IMR-90 (cell line): ENCODE measurements at regions not wholly inside any gene's neighbourhood (a gene's known extent, or its start where the extent isn't known, plus 50 kb on each side); places are given as distances from the start of the nearest gene placed in this dataset.
A peak's percentile ranks its signal among the peaks of the same experiment; 100 is the strongest.

Source experiments
- ATAC-seq: fragments of 200-7000 bp; cut with Tn5 transposase; 2 replicates; pipeline ENCODE4 v1.9.1; 2020; ENCODE audit warnings: low read depth, mild to moderate bottlenecking, moderate library complexity
- BruUV-seq: library from RNA; stranded (reverse); fragments of 400-500 nt; replicated peaks from 2 replicates; lab custom pipeline; 2021; lab: Mats Ljungman, UMichigan
- CTCF ChIA-PET: fragments of 300-600 bp; formaldehyde crosslinking; extraction: SDS; loops from one replicate; lab custom pipeline; 2021; ENCODE audit warnings: antibody characterized with exemption; lab: Yijun Ruan, JAX
- POLR2A ChIA-PET: fragments of 300-600 bp; sonication (Branson Sonifier 250); formaldehyde crosslinking; loops from one replicate; lab custom pipeline; 2022; ENCODE audit warnings: antibody characterized with exemption; ENCODE audit not compliant: unreplicated experiment; lab: Charles Lee
- DNase-seq: peaks from one replicate; pipeline ENCODE4 v3.0.0; 2013
- H2AFZ ChIP-seq: replicated peaks from 2 replicates; pipeline ENCODE3; 2013; ENCODE audit warnings: low read length, mild to moderate bottlenecking; ENCODE audit not compliant: poor library complexity
- H2AK5ac ChIP-seq: 2 replicates; pipeline ENCODE4 v1.6.1; 2013; ENCODE audit warnings: low read depth, low read length, inconsistent platforms
- H2AK9ac ChIP-seq: replicated peaks from 2 replicates; pipeline ENCODE3; 2013; ENCODE audit warnings: mild to moderate bottlenecking, low read depth, low read length, moderate library complexity; ENCODE audit not compliant: poor library complexity
- H2BK120ac ChIP-seq: 2 replicates; pipeline ENCODE4 v1.6.1; 2013; ENCODE audit warnings: low read depth, low read length, inconsistent platforms
- H2BK15ac ChIP-seq: 3 replicates; pipeline ENCODE4 v1.6.1; 2013; ENCODE audit warnings: low read depth, low read length, inconsistent platforms
- H2BK20ac ChIP-seq: 2 replicates; pipeline ENCODE4 v1.6.1; 2013; ENCODE audit warnings: low read depth, mild to moderate bottlenecking, inconsistent platforms, low read length, moderate library complexity
- H2BK5ac ChIP-seq: 2 replicates; pipeline ENCODE4 v1.6.1; 2013; ENCODE audit warnings: mild to moderate bottlenecking, low read depth, low read length, inconsistent platforms; ENCODE audit not compliant: poor library complexity, severe bottlenecking
- H3K14ac ChIP-seq: replicated peaks from 2 replicates; pipeline ENCODE4 v1.6.1; 2013; ENCODE audit warnings: low read depth, low read length, inconsistent platforms
- H3K18ac ChIP-seq: 2 replicates; pipeline ENCODE4 v1.6.1; 2013; ENCODE audit warnings: low read depth, low read length, control low read depth
- H3K23ac ChIP-seq: 2 replicates; pipeline ENCODE4 v1.6.1; 2013; ENCODE audit warnings: low read depth, low read length, inconsistent platforms
- H3K27ac ChIP-seq: 2 replicates; pipeline ENCODE4 v1.5.1; 2013; ENCODE audit warnings: mild to moderate bottlenecking, control low read depth, low read length; ENCODE audit not compliant: insufficient read depth
- H3K27me3 ChIP-seq: 2 replicates; pipeline ENCODE4 v1.6.1; 2013; ENCODE audit warnings: low read length; ENCODE audit not compliant: control insufficient read depth, insufficient read depth
- H3K36me3 ChIP-seq: 2 replicates; pipeline ENCODE4 v1.6.1; 2013; ENCODE audit warnings: low read length, mixed read lengths; ENCODE audit not compliant: control insufficient read depth, insufficient read depth
- H3K4ac ChIP-seq: 2 replicates; pipeline ENCODE4 v1.6.1; 2013; ENCODE audit warnings: low read depth, low read length, inconsistent platforms
- H3K4me1 ChIP-seq: 2 replicates; pipeline ENCODE4 v1.6.1; 2013; ENCODE audit warnings: low read length, mixed read lengths; ENCODE audit not compliant: control insufficient read depth, insufficient read depth
- H3K4me2 ChIP-seq: 2 replicates; pipeline ENCODE4 v1.6.1; 2013; ENCODE audit warnings: low read depth, mild to moderate bottlenecking, control low read depth, low read length, moderate library complexity
- H3K4me3 ChIP-seq: 2 replicates; pipeline ENCODE4 v1.5.1; 2013; ENCODE audit warnings: low read depth, mild to moderate bottlenecking, control low read depth, low read length, moderate library complexity; ENCODE audit not compliant: insufficient read depth
- H3K56ac ChIP-seq: 2 replicates; pipeline ENCODE4 v1.6.1; 2013; ENCODE audit warnings: low read length, inconsistent platforms; ENCODE audit not compliant: insufficient read depth; ENCODE audit errors: extremely low read depth
- H3K79me1 ChIP-seq, 2 experiments: 2 replicates each; pipeline ENCODE4 v1.6.1; 2013; ENCODE audit warnings: low read length in 2 of 2, inconsistent platforms in 1 of 2, low read depth in 1 of 2
- H3K9ac ChIP-seq: 2 replicates; pipeline ENCODE4 v1.6.1; 2013; ENCODE audit warnings: low read depth, low read length, control low read depth
- H3K9me1 ChIP-seq: 2 replicates; pipeline ENCODE4 v1.6.1; 2013; ENCODE audit warnings: low read length, inconsistent platforms; ENCODE audit not compliant: insufficient read depth
- H3K9me3 ChIP-seq: 2 replicates; pipeline ENCODE4 v1.6.1; 2013; ENCODE audit warnings: low read length; ENCODE audit not compliant: control insufficient read depth, insufficient read depth
- H4K20me1 ChIP-seq: 2 replicates; pipeline ENCODE4 v1.6.1; 2013; ENCODE audit warnings: low read length, inconsistent platforms; ENCODE audit not compliant: insufficient read depth
- H4K5ac ChIP-seq: 2 replicates; pipeline ENCODE4 v1.6.1; 2013; ENCODE audit warnings: mild to moderate bottlenecking, low read depth, low read length, control low read depth
- H4K8ac ChIP-seq, 2 experiments: 2 replicates each; pipeline ENCODE4 v1.6.1; 2013; ENCODE audit warnings: low read depth in 2 of 2, low read length in 2 of 2, control low read depth in 1 of 2, inconsistent platforms in 1 of 2
- H4K91ac ChIP-seq: 2 replicates; pipeline ENCODE4 v1.6.1; 2013; ENCODE audit warnings: low read depth, low read length, inconsistent platforms; ENCODE audit not compliant: insufficient read depth
- CEBPB ChIP-seq: IDR thresholded peaks from 2 replicates; pipeline ENCODE4 v1.6.1; 2012; ENCODE audit warnings: low read depth, low read length, improper control_type of control experiment
- MXI1 ChIP-seq: IDR thresholded peaks from 2 replicates; pipeline ENCODE4 v1.6.1; 2012; ENCODE audit warnings: low read depth, mild to moderate bottlenecking, low read length, moderate library complexity, borderline replicate concordance
- POLR2A ChIP-seq: IDR thresholded peaks from 2 replicates; pipeline ENCODE4 v1.6.1; 2012; ENCODE audit warnings: mild to moderate bottlenecking, low read depth, low read length
- RCOR1 ChIP-seq: IDR thresholded peaks from 2 replicates; pipeline ENCODE4 v1.6.1; 2012; ENCODE audit warnings: mild to moderate bottlenecking, low read length, improper control_type of control experiment; ENCODE audit not compliant: insufficient replicate concordance
- WGBS, 2 experiments: methylation state at CpG; one replicate each; pipeline versions ENCODE4 v1.1.5 to v1.1.7; 2013; ENCODE audit warnings: missing lambda C conversion rate in 2 of 2; ENCODE audit not compliant: insufficient read length in 1 of 2; ENCODE audit errors: extremely low coverage in 2 of 2; 5-methylcytosine and 5-hydroxymethylcytosine counted together
- dilution Hi-C: fragments of 300-500 bp; cut with HindIII; formaldehyde crosslinking; loops from one replicate; pipeline ENCODE4 v1.14.3; 2018; ENCODE audit warnings: low sequenced_read_pairs; ENCODE audit not compliant: unreplicated experiment
- in situ Hi-C: fragments of 300-500 bp; cut with MboI; formaldehyde crosslinking; loops from 3 replicates; pipeline ENCODE4 v1.14.3; 2019; ENCODE audit warnings: low sequenced_read_pairs, inconsistent platforms, mixed read lengths
- intact Hi-C: fragments of 100-400 bp; cut with micrococcal nuclease; formaldehyde crosslinking; loops from 2 replicates; pipeline ENCODE4 v1.10.0; 2022
- TF ChIP-seq, protein P1 (sequence below): fragments of 150-350 bp; IDR thresholded peaks from 2 replicates; pipeline ENCODE4 v1.6.1; 2017; ENCODE audit warnings: mild to moderate bottlenecking, antibody characterized with exemption, low read length, low read depth

DNA sequence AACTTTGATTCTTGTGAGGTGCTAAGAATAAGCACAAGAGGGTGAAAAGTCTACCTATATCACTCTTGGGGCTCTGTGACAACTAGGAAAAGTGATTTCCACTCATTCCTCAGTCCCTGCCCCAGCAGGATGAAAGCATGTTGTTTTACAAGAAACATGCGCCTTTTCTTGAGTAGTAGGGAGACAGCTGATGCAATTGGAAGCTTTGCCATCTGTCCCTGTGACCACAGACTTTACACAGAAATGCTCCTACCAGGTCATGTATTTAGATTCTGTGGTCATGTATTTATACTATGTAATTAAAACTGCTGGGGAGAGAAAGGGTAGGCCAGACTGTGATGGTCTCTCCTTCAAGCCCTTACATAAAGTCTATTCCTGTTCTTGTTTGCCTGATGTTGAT is 445.5 kb downstream of the PTPRC start:
- Histone ChIP-seq H2BK5ac (peak overlapping the region; percentile 65), H3K27me3 (no peaks in the 10 kb centered on the region), H4K5ac (no peak overlapping the region; the same call in 1 of the 2 replicates), H3K27ac (peak overlapping the region; percentile 10; the same call in 1 of the 2 replicates), H3K36me3 (no peaks in the 10 kb centered on the region), H2BK15ac (no peak overlapping the region), H2BK120ac (peak overlapping the region; percentile 24; the same call in 1 of the 2 replicates), H3K23ac (no peak overlapping the region), H2AK9ac (no peak overlapping the region), H2BK20ac (peak overlapping the region; percentile 78), H4K8ac (peak overlapping the region in 1 of 2 experiments; percentile 14; a peak in 1 of 4 replicates), H3K4me2 (peak overlapping the region; percentile 68; the same call in 1 of the 2 replicates), H3K4me1 (peaks cover 6% of the 10 kb centered on the region), H3K4ac (peak overlapping the region; percentile 64; the same call in 1 of the 2 replicates), H4K91ac (peak overlapping the region; percentile 17; the same call in 1 of the 2 replicates), H3K9ac (no peak overlapping the region), H2AK5ac (no peak overlapping the region), H4K20me1 (no peaks in the 10 kb centered on the region), H3K18ac (peak overlapping the region; percentile 55; the same call in 1 of the 2 replicates), H3K4me3 (no peak overlapping the region), H3K79me1 (0 out of 4 replicates have a peak, but pooled peaks cover 0 to 3% of the 10 kb centered on the region in 2 experiments), H3K9me3 (no peaks in the 10 kb centered on the region), H2AFZ (peak overlapping the region; percentile 1), H3K56ac (peak overlapping the region; percentile 49; the same call in 1 of the 2 replicates), H3K14ac (no peak overlapping the region), H3K9me1 (peaks cover 9% of the 10 kb centered on the region)
- dilution Hi-C loops (no loop called here), in situ Hi-C loops (no loop called here), intact Hi-C loops (no loop called here)
- no CpG with 5 or more reads among the region's 1 CpG for WGBS, 2 experiments
- BruUV-seq, result no TSS peak
- TF ChIP-seq, protein P1, sequence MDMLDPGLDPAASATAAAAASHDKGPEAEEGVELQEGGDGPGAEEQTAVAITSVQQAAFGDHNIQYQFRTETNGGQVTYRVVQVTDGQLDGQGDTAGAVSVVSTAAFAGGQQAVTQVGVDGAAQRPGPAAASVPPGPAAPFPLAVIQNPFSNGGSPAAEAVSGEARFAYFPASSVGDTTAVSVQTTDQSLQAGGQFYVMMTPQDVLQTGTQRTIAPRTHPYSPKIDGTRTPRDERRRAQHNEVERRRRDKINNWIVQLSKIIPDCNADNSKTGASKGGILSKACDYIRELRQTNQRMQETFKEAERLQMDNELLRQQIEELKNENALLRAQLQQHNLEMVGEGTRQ, result 0 out of 2 replicates have a peak, but pooled peaks have one; percentile 7
- TF ChIP-seq RCOR1 (no peak), MXI1 (peak; percentile 68; the same call in 1 of the 2 replicates), POLR2A (no peak), CEBPB (peak; percentile 79)
- CTCF ChIA-PET, result interaction anchor here (0.7 kb wide), 1 partner anchor 351 kb away, joined by 3 read pairs; no protein-coding TSS in a partner anchor
- POLR2A ChIA-PET, result no interaction called here
- DNase-seq, result peak; percentile 94
- ATAC-seq, result peak; percentile 77
